KMS-11 (cell line): ENCODE measurements at regions not wholly inside any gene's neighbourhood (a gene's known extent, or its start where the extent isn't known, plus 50 kb on each side); places are given as distances from the start of the nearest gene placed in this dataset.

Source experiments
- H2AFZ ChIP-seq: fragments of 200-600 bp; sonication (generic); 2 replicates; pipeline ENCODE4 v1.6.1; 2016; ENCODE audit warnings: antibody characterized with exemption, mixed run types, low read depth
- H3K27ac ChIP-seq: fragments of 200-600 bp; sonication (generic); 2 replicates; pipeline ENCODE4 v1.6.1; 2016; ENCODE audit warnings: mild to moderate bottlenecking, mixed run types
- H3K27me3 ChIP-seq: fragments of 200-600 bp; sonication (generic); 2 replicates; pipeline ENCODE4 v1.6.1; 2017; ENCODE audit warnings: mild to moderate bottlenecking, low read depth, mixed run types, moderate library complexity; ENCODE audit not compliant: insufficient read depth
- H3K36me3 ChIP-seq: fragments of 200-600 bp; sonication (generic); 2 replicates; pipeline ENCODE4 v1.6.1; 2017; ENCODE audit warnings: mild to moderate bottlenecking, mixed run types; ENCODE audit not compliant: insufficient read depth
- H3K4me1 ChIP-seq: fragments of 200-600 bp; sonication (generic); 2 replicates; pipeline ENCODE4 v1.6.1; 2016; ENCODE audit warnings: mild to moderate bottlenecking, low read depth, mixed run types; ENCODE audit not compliant: poor library complexity, severe bottlenecking
- H3K4me2 ChIP-seq: fragments of 200-600 bp; sonication (generic); 2 replicates; pipeline ENCODE4 v1.7.0; 2016; ENCODE audit warnings: mild to moderate bottlenecking, mixed run types
- H3K4me3 ChIP-seq: fragments of 200-600 bp; sonication (generic); IDR thresholded peaks from 2 replicates; pipeline ENCODE4 v1.6.1; 2017; ENCODE audit warnings: low read depth, low read length, mixed read lengths; ENCODE audit not compliant: insufficient read depth
- H3K79me2 ChIP-seq: fragments of 200-600 bp; sonication (generic); 2 replicates; pipeline ENCODE4 v1.6.1; 2016; ENCODE audit warnings: low read depth, mixed run types; ENCODE audit not compliant: insufficient read depth
- H3K9ac ChIP-seq: fragments of 200-600 bp; sonication (generic); 2 replicates; pipeline ENCODE4 v1.6.1; 2016; ENCODE audit warnings: mild to moderate bottlenecking, mixed run types
- H4K20me1 ChIP-seq: fragments of 200-600 bp; sonication (generic); 2 replicates; pipeline ENCODE4 v1.6.1; 2016; ENCODE audit warnings: mild to moderate bottlenecking, mixed run types; ENCODE audit not compliant: insufficient read depth
- TF ChIP-seq, protein P1 (sequence below): fragments of 200-600 bp; sonication (generic); conservative IDR thresholded peaks from 2 replicates; pipeline ENCODE4 v1.6.1; 2017; ENCODE audit warnings: low read depth, mild to moderate bottlenecking, antibody characterized with exemption, low read length, moderate library complexity, mixed read lengths

DNA sequence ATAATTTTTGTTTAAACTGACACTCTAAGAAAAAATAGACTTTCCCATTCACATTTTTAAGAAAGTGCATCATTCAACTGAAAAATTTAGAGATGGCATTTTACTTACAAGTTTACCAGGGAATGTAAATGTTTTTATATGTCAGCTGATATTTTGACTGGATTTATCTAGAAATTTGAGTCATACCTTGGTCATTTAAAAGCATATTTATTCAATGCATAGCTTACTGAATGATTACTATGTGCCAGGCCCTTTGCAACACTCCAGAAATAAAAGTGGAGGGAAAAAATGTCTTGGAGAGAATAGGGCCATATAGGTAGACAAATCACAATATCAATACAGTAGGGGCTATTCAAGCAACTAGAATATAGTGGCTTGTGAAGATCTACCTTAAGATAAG is 98.4 kb upstream of the FAM3C start:
- TF ChIP-seq, protein P1, sequence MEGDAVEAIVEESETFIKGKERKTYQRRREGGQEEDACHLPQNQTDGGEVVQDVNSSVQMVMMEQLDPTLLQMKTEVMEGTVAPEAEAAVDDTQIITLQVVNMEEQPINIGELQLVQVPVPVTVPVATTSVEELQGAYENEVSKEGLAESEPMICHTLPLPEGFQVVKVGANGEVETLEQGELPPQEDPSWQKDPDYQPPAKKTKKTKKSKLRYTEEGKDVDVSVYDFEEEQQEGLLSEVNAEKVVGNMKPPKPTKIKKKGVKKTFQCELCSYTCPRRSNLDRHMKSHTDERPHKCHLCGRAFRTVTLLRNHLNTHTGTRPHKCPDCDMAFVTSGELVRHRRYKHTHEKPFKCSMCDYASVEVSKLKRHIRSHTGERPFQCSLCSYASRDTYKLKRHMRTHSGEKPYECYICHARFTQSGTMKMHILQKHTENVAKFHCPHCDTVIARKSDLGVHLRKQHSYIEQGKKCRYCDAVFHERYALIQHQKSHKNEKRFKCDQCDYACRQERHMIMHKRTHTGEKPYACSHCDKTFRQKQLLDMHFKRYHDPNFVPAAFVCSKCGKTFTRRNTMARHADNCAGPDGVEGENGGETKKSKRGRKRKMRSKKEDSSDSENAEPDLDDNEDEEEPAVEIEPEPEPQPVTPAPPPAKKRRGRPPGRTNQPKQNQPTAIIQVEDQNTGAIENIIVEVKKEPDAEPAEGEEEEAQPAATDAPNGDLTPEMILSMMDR: no peak

DNA sequence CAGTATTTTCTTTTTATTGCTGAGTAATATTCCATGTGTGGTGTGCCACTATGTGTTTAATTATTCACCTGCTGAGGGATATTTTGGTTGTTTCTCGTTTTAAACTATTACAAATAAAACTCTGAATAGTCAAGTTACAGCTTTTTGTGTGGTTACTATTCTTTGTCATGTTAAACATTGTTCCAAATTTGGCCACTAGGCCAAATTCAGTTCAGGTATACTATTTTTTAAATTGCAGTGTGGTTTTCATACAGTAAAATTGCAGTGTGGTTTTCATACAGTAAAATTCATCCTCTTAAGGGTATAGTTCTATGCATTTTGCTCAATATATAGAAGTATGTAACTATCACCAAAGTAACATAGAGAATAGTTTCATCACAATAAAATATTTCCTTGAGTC is 97.4 kb upstream of the FAM3C start:
- TF ChIP-seq, protein P1: no peak
- H3K79me2 ChIP-seq: no peaks in the 10 kb centered on the region
- no peak overlapping the region for H3K9ac ChIP-seq
- no peak overlapping the region for H3K27ac ChIP-seq
- H3K4me1 ChIP-seq: no peaks in the 10 kb centered on the region
- H3K36me3 ChIP-seq: no peaks in the 10 kb centered on the region
- no peaks in the 10 kb centered on the region for H3K27me3 ChIP-seq
- H3K4me3 ChIP-seq: no peak overlapping the region
- H4K20me1 ChIP-seq: no peaks in the 10 kb centered on the region
- H2AFZ ChIP-seq: no peak overlapping the region
- no peak overlapping the region for H3K4me2 ChIP-seq

More for the DNA sequence above, 98.4 kb upstream of the FAM3C start:
- H3K27ac ChIP-seq: no peak overlapping the region
- H3K79me2 ChIP-seq: no peaks in the 10 kb centered on the region
- H3K9ac ChIP-seq: no peak overlapping the region
- no peaks in the 10 kb centered on the region for H3K27me3 ChIP-seq
- H3K4me1 ChIP-seq: no peaks in the 10 kb centered on the region
- no peak overlapping the region for H3K4me2 ChIP-seq
- no peaks in the 10 kb centered on the region for H3K36me3 ChIP-seq
- no peak overlapping the region for H3K4me3 ChIP-seq
- H2AFZ ChIP-seq: no peak overlapping the region
- no peaks in the 10 kb centered on the region for H4K20me1 ChIP-seq

DNA sequence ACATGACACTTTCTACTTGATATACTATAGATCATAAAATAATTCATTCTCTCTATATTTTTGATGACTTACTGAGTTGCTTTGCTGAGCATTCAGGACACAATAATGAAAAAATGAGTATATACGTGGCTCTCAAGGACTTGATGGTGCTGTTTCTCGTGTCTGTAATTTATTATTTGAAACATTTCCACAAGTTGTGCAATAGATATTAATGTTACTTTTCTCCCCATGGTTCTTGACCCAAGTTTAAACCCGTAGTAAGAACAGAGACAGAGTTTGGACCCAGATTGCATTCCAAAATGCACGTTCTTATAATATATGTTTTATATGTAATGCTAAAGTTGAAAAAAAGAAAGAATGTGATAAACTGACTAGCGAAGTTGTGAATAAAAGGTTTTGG is 94.2 kb upstream of the FAM3C start:
- Histone ChIP-seq H2AFZ (no peak overlapping the region), H3K36me3 (no peaks in the 10 kb centered on the region), H3K27ac (no peak overlapping the region), H3K4me2 (no peak overlapping the region), H3K27me3 (no peaks in the 10 kb centered on the region), H3K4me3 (no peak overlapping the region), H4K20me1 (no peaks in the 10 kb centered on the region), H3K9ac (no peak overlapping the region), H3K4me1 (no peaks in the 10 kb centered on the region), H3K79me2 (no peaks in the 10 kb centered on the region)
- TF ChIP-seq, protein P1: no peak

DNA sequence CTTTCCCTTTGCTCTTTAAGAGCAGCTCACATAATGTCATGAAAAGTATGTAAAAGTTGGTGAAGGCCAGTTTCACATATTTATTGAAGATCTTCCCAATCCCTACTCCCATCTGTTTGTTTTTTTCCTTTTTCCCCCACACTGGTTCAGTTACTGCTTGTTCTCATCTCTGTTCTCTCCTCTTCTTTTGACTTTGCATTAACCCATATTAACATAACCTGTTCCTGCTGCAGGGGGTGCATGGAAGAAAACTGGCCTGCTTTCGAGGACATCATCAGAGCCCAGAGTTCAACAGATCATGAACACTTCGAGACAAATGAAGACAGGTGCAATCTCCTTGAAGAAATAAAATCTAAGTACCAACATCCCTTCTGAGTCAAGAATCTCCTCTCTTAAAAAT is 93.3 kb upstream of the FAM3C start:
- Histone ChIP-seq H3K4me3 (no peak overlapping the region), H3K79me2 (no peaks in the 10 kb centered on the region), H4K20me1 (no peaks in the 10 kb centered on the region), H3K27me3 (no peaks in the 10 kb centered on the region), H3K27ac (no peak overlapping the region), H3K4me1 (no peaks in the 10 kb centered on the region), H3K9ac (no peak overlapping the region), H2AFZ (no peak overlapping the region), H3K4me2 (no peak overlapping the region), H3K36me3 (no peaks in the 10 kb centered on the region)
- TF ChIP-seq, protein P1: no peak
